Lung (tissue), 11 donors: ENCODE measurements at regions not wholly inside any gene's neighbourhood (a gene's known extent, or its start where the extent isn't known, plus 50 kb on each side); places are given as distances from the start of the nearest gene placed in this dataset.
"Not testable (repeated sequence)": the region's sequence is repeated elsewhere in the genome, so short reads cannot be mapped to it uniquely, and the experiment has no call there.

Source experiments
- ATAC-seq: fragments of 200-7000 bp; cut with Tn5 transposase; one replicate; pipeline ENCODE4 v1.9.1; 2020; ENCODE audit warnings: moderate number of reproducible peaks; ENCODE audit not compliant: insufficient read depth, low FRiP score
- DNase-seq, 3 donors: peaks; one replicate each; pipeline ENCODE4 v3.0.0-alpha.2; 2013 to 2017
- H3K27ac ChIP-seq, 2 donors: one replicate each; pipeline ENCODE4 v1.5.1; 2013; ENCODE audit warnings: mild to moderate bottlenecking in 2 of 2, moderate library complexity in 2 of 2, control low read depth in 1 of 2, inconsistent platforms in 1 of 2, low read depth in 1 of 2, low read length in 1 of 2
- H3K27me3 ChIP-seq, 3 donors: one replicate each; pipeline ENCODE4 v1.5.1; 2013; ENCODE audit warnings: low read length in 2 of 3; ENCODE audit not compliant: control insufficient read depth in 3 of 3, insufficient read depth in 3 of 3
- H3K36me3 ChIP-seq, 4 donors: one replicate each; pipeline ENCODE4 v1.5.1; 2013; ENCODE audit warnings: low read length in 4 of 4, mild to moderate bottlenecking in 1 of 4, moderate library complexity in 1 of 4; ENCODE audit not compliant: control insufficient read depth in 4 of 4, insufficient read depth in 4 of 4
- H3K4me1 ChIP-seq, 5 donors: one replicate each; pipeline ENCODE4 v1.5.1; 2013; ENCODE audit warnings: low read length in 5 of 5, mild to moderate bottlenecking in 2 of 5, moderate library complexity in 1 of 5; ENCODE audit not compliant: control insufficient read depth in 5 of 5, insufficient read depth in 5 of 5
- H3K4me3 ChIP-seq: one replicate; pipeline ENCODE4 v1.5.1; 2013; ENCODE audit warnings: mild to moderate bottlenecking, control low read depth, moderate library complexity
- H3K9ac ChIP-seq, 2 donors: one replicate each; pipeline ENCODE4 v1.5.1; 2013; ENCODE audit warnings: low read length in 2 of 2, control low read depth in 1 of 2; ENCODE audit not compliant: insufficient read depth in 1 of 2
- H3K9me3 ChIP-seq, 4 donors: one replicate each; pipeline ENCODE4 v1.5.1; 2013; ENCODE audit warnings: low read length in 3 of 4, mild to moderate bottlenecking in 1 of 4, moderate library complexity in 1 of 4; ENCODE audit not compliant: control insufficient read depth in 4 of 4, insufficient read depth in 3 of 4
- WGBS, 2 donors: extraction: QIAGEN DNeasy Blood & Tissue Kit; methylation state at CpG; one replicate each; pipeline ENCODE4 v1.1.7; 2013; 5-methylcytosine and 5-hydroxymethylcytosine counted together
- TF ChIP-seq, protein P1 (sequence below): IDR thresholded peaks from 2 replicates; pipeline ENCODE4 v1.5.1; 2012; ENCODE audit warnings: mild to moderate bottlenecking; ENCODE audit errors: control extremely low read depth, extremely low read depth
- donor health status: control.
- donor health status: control.
- donor health status: Bipolar disorder and iron deficiency.
- donor health status: healthy.
- donor health status: DM: yes; HTN: yes; CAD: no.

DNA sequence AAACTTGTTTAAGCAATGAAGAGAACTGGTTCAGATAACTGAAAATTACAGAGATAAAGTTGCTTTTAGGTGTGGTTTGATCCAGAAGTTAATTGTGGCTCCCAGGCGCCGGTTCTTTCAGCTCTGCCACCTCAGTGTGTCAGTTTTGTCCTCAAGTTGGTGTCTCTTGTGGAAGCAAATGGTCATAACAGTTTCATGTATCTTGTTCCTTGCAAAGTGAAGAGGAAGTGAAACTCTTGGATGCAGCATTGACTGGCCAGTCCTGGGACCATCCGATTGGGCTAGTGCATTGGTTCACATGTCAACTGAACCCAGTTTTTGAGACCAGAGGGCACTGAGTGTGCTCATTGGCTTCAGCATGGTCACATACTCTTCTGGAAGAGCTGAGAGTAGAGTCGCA is 181.4 kb upstream of the GRM7 start:
- TF ChIP-seq, protein P1, sequence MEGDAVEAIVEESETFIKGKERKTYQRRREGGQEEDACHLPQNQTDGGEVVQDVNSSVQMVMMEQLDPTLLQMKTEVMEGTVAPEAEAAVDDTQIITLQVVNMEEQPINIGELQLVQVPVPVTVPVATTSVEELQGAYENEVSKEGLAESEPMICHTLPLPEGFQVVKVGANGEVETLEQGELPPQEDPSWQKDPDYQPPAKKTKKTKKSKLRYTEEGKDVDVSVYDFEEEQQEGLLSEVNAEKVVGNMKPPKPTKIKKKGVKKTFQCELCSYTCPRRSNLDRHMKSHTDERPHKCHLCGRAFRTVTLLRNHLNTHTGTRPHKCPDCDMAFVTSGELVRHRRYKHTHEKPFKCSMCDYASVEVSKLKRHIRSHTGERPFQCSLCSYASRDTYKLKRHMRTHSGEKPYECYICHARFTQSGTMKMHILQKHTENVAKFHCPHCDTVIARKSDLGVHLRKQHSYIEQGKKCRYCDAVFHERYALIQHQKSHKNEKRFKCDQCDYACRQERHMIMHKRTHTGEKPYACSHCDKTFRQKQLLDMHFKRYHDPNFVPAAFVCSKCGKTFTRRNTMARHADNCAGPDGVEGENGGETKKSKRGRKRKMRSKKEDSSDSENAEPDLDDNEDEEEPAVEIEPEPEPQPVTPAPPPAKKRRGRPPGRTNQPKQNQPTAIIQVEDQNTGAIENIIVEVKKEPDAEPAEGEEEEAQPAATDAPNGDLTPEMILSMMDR: no peak
- DNase-seq (no peak), ATAC-seq (no peak)
- H3K4me1 ChIP-seq: no peaks in the 10 kb centered on the region
- H3K9me3 ChIP-seq: no peaks in the 10 kb centered on the region
- no peaks in the 10 kb centered on the region for H3K36me3 ChIP-seq
- H3K4me3 ChIP-seq: no peak overlapping the region
- no peaks in the 10 kb centered on the region for H3K27me3 ChIP-seq
- H3K27ac ChIP-seq: no peak overlapping the region
- no peak overlapping the region for H3K9ac ChIP-seq
- WGBS, 2 donors: 66 to 89% methylated on average over 4 of the region's 4 CpGs

DNA sequence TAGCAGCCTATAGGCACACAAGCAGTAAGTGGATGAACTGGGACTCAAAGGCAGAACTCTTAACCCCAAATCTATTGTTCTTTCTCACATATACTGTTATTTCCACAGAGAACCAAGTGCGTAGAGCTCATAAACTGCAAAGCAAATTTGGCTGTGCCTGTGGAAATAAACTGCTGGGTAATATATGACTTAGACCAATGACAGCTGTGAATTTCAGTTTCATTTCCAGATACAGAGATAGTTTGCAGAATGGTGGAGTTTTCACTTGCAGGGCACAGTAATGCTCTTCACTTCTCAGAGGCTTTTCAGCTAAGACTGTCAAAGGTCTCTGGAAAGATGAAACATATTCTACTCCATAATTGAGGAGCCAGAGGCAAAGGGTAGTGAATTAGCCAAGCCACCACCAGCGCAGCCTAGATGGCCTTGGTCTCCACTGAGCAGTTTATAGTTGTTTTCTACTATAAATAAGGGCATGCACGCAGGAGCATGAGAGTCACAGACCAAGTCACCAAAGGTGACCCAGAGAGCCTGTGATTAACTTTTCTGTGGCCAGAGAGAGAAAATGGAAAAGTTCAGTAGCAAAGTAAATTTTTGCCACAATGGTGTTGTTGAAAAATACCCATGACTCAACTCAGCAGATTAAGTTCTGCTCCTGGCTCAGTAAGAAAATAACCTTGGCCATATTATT is 180.7 kb upstream of the GRM7 start:
- DNase-seq (no peak), ATAC-seq (no peak)
- Histone ChIP-seq H3K36me3 (no peaks in the 10 kb centered on the region), H3K27me3 (no peaks in the 10 kb centered on the region), H3K4me3 (no peak overlapping the region), H3K9ac (no peak overlapping the region), H3K9me3 (no peaks in the 10 kb centered on the region), H3K4me1 (no peaks in the 10 kb centered on the region), H3K27ac (no peak overlapping the region)
- 58 to 83% methylated on average over 3 of the region's 3 CpGs for WGBS, 2 donors
- TF ChIP-seq, protein P1: no peak

DNA sequence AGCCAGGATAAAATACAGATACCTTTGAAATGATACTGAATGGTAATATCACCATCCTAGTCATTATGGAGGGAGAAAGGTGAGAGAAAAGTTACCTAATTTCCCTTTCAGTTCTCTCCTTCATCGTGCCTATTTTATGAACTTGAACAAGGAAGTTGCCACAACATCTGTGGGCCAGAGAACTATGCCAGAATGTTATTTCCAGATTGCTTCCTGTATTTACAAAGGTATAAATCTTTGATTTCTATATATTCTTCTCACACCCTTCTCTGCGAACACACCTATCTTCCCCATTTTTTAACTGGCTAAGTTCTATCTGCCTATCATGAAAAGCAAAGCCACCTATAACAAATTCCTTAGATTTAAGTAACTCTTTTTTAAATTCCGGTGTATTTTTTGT is 163.6 kb upstream of the GRM7 start:
- H3K27me3 ChIP-seq: no peaks in the 10 kb centered on the region
- no peak overlapping the region for H3K4me3 ChIP-seq
- H3K27ac ChIP-seq: no peak overlapping the region
- no peaks in the 10 kb centered on the region for H3K4me1 ChIP-seq
- ATAC-seq (no peak), DNase-seq (no peak)
- H3K36me3 ChIP-seq: no peaks in the 10 kb centered on the region
- H3K9me3 ChIP-seq: peaks cover 0 to 7% (median 0%) of the 10 kb centered on the region in 4 donors
- TF ChIP-seq, protein P1: no peak
- H3K9ac ChIP-seq: no peak overlapping the region
- WGBS, 2 donors: 53 to 60% methylated on average over 3 of the region's 3 CpGs

DNA sequence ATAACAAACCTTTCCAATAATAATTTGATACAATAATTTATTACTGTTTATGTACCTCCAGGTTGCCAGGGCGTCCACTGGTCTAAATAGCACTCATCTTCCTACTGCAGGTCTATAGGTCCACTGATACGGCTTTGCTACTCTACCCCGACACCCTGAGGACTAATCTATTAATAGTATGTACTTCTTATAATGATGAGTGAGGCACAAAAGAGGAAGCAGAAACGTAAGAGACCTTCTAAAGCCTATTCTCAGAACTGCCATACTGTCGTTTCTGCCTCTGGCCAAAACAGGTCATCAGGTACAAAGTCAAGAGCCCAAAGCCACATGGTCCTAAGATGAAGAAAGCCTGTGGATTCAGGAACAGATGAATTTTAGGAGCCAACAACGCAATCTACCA is 163.2 kb upstream of the GRM7 start:
- DNase-seq (no peak), ATAC-seq (no peak)
- TF ChIP-seq, protein P1: no peak
- Histone ChIP-seq H3K9me3 (peaks cover 0 to 7% (median 0%) of the 10 kb centered on the region in 4 donors), H3K4me3 (no peak overlapping the region), H3K4me1 (no peaks in the 10 kb centered on the region), H3K27me3 (no peaks in the 10 kb centered on the region), H3K27ac (no peak overlapping the region), H3K9ac (no peak overlapping the region), H3K36me3 (no peaks in the 10 kb centered on the region)
- 73 to 80% methylated on average over 6 of the region's 6 CpGs for WGBS, 2 donors

DNA sequence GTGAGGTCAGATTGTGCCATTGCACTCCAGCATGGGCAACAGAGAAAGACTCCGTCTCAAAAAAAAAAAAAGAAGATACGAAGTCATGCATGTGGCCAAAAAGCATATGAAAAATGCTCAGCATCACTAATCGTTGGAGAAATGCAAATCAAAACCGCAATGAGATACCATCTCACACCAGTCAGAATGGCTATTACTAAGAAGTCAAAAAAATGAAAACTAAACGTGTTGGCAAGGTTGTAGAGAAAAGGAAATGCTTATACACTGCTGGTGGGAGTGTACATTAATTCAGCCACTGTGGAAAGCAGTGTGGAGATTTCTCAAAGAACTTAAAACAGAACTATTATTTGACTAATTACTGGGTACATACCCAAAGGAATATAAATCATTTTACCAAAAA is 156.1 kb upstream of the GRM7 start:
- WGBS, 2 donors: 68 to 71% methylated on average over 5 of the region's 5 CpGs
- H3K27me3 ChIP-seq: not testable (repeated sequence)

More for the DNA sequence above, 156.1 kb upstream of the GRM7 start:
- H3K4me3 ChIP-seq, ATAC-seq, DNase-seq, H3K36me3 ChIP-seq, H3K27ac ChIP-seq, H3K4me1 ChIP-seq, H3K9me3 ChIP-seq, H3K9ac ChIP-seq: not testable (repeated sequence)
